ENCODE measurements at regions not wholly inside any gene's neighbourhood (a gene's known extent, or its start where the extent isn't known, plus 50 kb on each side); places are given as distances from the start of the nearest gene placed in this dataset.

DNA sequence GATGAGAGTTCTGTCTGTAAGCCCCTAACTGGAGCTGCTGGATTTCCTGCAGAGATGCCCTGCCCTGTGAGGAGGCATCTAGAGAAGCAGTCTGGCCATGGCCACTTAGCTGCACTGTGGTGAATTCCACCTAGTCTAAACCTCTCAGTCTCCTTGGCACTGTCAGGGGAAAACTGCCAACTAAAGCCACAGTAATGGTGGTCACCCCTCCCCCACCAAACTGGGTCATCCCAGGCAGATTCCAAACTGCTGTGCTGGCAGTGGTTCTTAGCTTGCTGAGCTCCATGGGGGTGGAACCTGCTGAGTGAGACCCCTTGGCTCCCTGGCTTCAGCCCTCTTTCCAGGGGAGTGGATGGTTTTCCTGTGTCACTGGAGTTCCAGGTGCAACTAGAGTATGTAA lies 740.6 kb downstream of the RWDD3 start:
- intact Hi-C loops (cut with DNase I), result no loop called here
- no peaks in the 10 kb centered on the region for H3K9me3 ChIP-seq
- no peaks in the 10 kb centered on the region for H3K27me3 ChIP-seq
- no peak overlapping the region for H3K4me3 ChIP-seq (replicated peaks in 1 of 3)
- no peak for DNase-seq
- H3K27ac ChIP-seq, result no peak overlapping the region
- no peaks in the 10 kb centered on the region for H3K4me1 ChIP-seq
- no peaks in the 10 kb centered on the region for H3K36me3 ChIP-seq
- TF ChIP-seq, protein P1, sequence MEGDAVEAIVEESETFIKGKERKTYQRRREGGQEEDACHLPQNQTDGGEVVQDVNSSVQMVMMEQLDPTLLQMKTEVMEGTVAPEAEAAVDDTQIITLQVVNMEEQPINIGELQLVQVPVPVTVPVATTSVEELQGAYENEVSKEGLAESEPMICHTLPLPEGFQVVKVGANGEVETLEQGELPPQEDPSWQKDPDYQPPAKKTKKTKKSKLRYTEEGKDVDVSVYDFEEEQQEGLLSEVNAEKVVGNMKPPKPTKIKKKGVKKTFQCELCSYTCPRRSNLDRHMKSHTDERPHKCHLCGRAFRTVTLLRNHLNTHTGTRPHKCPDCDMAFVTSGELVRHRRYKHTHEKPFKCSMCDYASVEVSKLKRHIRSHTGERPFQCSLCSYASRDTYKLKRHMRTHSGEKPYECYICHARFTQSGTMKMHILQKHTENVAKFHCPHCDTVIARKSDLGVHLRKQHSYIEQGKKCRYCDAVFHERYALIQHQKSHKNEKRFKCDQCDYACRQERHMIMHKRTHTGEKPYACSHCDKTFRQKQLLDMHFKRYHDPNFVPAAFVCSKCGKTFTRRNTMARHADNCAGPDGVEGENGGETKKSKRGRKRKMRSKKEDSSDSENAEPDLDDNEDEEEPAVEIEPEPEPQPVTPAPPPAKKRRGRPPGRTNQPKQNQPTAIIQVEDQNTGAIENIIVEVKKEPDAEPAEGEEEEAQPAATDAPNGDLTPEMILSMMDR (IDR thresholded peaks at IDR 0.05), result no peak
- TF ChIP-seq POLR2A (IDR thresholded peaks at IDR 0.05), result no peak

DNA sequence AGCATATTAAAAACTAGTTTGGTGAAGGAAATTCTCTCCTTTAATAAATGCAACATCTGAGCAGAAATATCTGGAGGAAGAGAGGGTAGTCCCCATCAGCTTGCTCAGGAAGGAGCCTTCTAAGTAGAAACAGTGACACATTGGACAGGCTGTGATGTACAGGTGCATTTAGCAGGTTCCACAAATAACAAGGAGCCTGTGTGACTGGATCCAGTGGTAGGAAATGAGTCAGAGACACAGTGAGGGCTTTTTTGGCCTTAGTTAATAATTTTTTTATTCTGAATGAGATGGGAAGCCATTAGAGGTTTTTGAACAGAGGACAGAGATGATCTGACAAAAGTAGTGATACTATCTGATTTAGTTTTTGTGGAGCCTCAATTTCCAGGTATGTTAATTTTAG lies 738.9 kb upstream of the PTBP2 start:
- Histone ChIP-seq H3K27ac (no peak overlapping the region), H3K36me3 (no peaks in the 10 kb centered on the region), H3K4me1 (no peaks in the 10 kb centered on the region), H3K27me3 (no peaks in the 10 kb centered on the region), H3K9me3 (no peaks in the 10 kb centered on the region), H3K4me3 (replicated peaks in 1 of 3) (no peak overlapping the region)
- TF ChIP-seq POLR2A (IDR thresholded peaks at IDR 0.05), result no peak
- TF ChIP-seq, protein P1 (IDR thresholded peaks at IDR 0.05), result no peak
- DNase-seq, result no peak
- intact Hi-C loops (cut with DNase I), result no loop called here

DNA sequence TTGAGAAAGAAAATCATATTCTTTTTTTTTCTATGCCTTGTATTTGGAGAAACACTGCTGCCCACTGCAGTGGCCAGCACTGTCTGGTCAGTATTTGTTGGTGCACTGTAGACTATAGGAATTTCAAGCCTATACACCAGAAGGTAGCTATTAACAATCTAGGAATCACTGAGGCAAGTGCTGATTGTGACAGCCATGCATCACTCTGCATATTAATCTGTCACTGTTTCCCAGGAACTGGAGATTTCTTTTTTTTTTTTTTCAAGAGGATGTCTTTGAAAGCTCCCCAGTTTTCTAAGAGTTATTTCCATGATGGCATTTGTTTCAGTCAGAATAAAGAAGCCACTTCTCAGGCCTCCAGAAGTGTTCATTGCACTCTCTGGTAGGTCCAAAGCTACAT lies 737.8 kb upstream of the PTBP2 start:
- intact Hi-C loops (cut with DNase I), result no loop called here
- TF ChIP-seq, protein P1 (IDR thresholded peaks at IDR 0.05), result no peak
- no peak for TF ChIP-seq POLR2A (IDR thresholded peaks at IDR 0.05)
- DNase-seq, result no peak

DNA sequence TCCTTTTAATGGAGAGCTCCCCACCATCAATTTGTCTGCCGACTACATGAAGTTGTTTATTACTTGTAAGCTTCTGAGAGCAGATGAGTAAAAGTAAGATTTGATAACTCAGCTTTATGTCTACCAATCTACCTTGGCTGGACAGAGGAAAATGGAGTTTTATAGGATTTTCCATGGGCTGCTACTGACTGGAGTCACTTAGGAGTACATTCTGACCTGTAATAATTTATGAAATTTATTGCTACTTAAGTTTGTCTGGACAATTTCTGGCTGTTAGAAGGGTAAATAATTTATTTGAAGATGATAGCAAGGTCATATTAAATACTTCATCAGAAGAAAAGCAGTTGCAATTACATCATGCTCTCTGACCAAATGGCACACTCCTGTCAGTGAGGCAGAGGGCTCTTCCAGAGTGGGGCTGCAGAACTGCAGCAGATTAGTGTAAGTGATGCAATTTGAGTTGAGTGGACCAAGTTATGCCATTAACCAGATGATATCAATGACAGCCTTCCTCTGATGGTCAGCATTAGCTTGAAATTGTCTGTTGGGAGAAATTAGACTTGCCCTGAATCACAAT lies 736.7 kb upstream of the PTBP2 start:
- Histone ChIP-seq H3K9me3 (no peaks in the 10 kb centered on the region), H3K27me3 (no peaks in the 10 kb centered on the region), H3K4me3 (replicated peaks in 1 of 3) (no peak overlapping the region), H3K27ac (no peak overlapping the region), H3K4me1 (no peaks in the 10 kb centered on the region), H3K36me3 (no peaks in the 10 kb centered on the region)
- no peak for DNase-seq
- WGBS, 2 donors, result 68 to 87% methylated on average over 1 of the region's 1 CpG
- no peak for TF ChIP-seq POLR2A (IDR thresholded peaks at IDR 0.05)
- TF ChIP-seq, protein P1 (IDR thresholded peaks at IDR 0.05), result no peak
- intact Hi-C loops (cut with DNase I), result no loop called here

More for the DNA sequence above, 737.8 kb upstream of the PTBP2 start:
- Histone ChIP-seq H3K9me3 (no peaks in the 10 kb centered on the region), H3K27me3 (no peaks in the 10 kb centered on the region), H3K4me3 (replicated peaks in 1 of 3) (no peak overlapping the region), H3K4me1 (no peaks in the 10 kb centered on the region), H3K27ac (no peak overlapping the region), H3K36me3 (no peaks in the 10 kb centered on the region)

DNA sequence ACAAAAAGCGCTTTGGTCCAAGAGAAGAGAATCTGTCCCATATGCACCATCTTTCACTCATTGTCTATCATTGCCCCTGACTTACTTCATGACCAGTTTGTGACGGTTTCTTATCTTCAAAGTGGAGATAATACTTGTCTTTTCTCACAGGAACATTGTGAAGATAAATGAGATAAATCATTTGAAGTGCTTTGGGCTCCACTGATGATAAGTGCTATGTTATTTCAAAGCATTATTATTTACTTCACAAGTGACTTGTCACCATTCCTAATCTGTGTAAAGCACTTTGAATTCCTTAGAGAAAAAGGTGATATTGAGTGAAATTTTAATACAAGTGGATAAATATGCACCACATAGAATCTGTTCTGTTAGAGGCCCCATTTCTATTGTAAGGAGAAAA lies 731.6 kb upstream of the PTBP2 start:
- intact Hi-C loops (cut with DNase I), result no loop called here
- no peak for TF ChIP-seq POLR2A (IDR thresholded peaks at IDR 0.05)
- TF ChIP-seq, protein P1 (IDR thresholded peaks at IDR 0.05), result no peak
- H3K4me3 ChIP-seq (replicated peaks in 1 of 3), result no peak overlapping the region
- no peak overlapping the region for H3K27ac ChIP-seq
- DNase-seq, result no peak
- no peaks in the 10 kb centered on the region for H3K4me1 ChIP-seq
- WGBS, 2 donors, result 59 to 60% methylated on average over 2 of the region's 2 CpGs
- no peaks in the 10 kb centered on the region for H3K36me3 ChIP-seq
- H3K9me3 ChIP-seq, result no peaks in the 10 kb centered on the region
- no peaks in the 10 kb centered on the region for H3K27me3 ChIP-seq

All from thyroid gland (tissue), 4 donors.